Thyroid gland (tissue), 4 donors: ENCODE measurements at regions not wholly inside any gene's neighbourhood (a gene's known extent, or its start where the extent isn't known, plus 50 kb on each side); places are given as distances from the start of the nearest gene placed in this dataset.

Experiments used
- POLR2A ChIP-seq, 2 donors: fragments of 450-650 bp; IDR thresholded peaks; one replicate each; pipeline ENCODE4 v1.6.1; 2017; ENCODE audit warnings: antibody characterized with exemption in 2 of 2, mild to moderate bottlenecking in 2 of 2, moderate library complexity in 1 of 2
- TF ChIP-seq, protein P1 (sequence below), 6 experiments: fragments of 200-600 bp in 3 of 6; fragments of 450-650 bp in 3 of 6; sonication (generic) in 3 of 6; IDR thresholded peaks; one replicate each; pipeline ENCODE4 v1.5.1; 2016 to 2019; ENCODE audit warnings: antibody characterized with exemption in 6 of 6, mild to moderate bottlenecking in 2 of 6, inconsistent platforms in 1 of 6, moderate library complexity in 1 of 6

DNA sequence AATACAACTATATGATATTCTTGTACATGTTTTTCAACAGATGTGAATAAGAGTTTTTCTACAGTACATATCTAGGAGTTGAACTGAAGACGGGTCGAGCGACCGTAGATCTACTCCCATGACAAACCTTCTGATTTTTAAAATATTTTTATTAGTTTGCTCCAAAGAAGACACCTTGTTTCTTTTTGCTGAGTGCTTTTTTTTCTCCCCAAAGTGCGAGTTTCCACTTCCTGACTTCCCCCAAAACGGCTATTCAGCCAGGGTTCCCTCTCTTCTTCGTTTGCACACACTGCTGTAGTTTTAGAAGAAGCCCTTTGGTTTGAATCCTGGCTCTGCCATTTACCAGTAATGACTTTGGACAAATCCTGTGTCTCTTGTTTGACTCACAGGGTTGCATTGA, 241.7 kb upstream of the MAF start:
- TF ChIP-seq, protein P1, sequence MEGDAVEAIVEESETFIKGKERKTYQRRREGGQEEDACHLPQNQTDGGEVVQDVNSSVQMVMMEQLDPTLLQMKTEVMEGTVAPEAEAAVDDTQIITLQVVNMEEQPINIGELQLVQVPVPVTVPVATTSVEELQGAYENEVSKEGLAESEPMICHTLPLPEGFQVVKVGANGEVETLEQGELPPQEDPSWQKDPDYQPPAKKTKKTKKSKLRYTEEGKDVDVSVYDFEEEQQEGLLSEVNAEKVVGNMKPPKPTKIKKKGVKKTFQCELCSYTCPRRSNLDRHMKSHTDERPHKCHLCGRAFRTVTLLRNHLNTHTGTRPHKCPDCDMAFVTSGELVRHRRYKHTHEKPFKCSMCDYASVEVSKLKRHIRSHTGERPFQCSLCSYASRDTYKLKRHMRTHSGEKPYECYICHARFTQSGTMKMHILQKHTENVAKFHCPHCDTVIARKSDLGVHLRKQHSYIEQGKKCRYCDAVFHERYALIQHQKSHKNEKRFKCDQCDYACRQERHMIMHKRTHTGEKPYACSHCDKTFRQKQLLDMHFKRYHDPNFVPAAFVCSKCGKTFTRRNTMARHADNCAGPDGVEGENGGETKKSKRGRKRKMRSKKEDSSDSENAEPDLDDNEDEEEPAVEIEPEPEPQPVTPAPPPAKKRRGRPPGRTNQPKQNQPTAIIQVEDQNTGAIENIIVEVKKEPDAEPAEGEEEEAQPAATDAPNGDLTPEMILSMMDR (IDR thresholded peaks at IDR 0.05), result no peak
- no peak for TF ChIP-seq POLR2A (IDR thresholded peaks at IDR 0.05)
